T1000 (cell line): ENCODE measurements at regions not wholly inside any gene's neighbourhood (a gene's known extent, or its start where the extent isn't known, plus 50 kb on each side); places are given as distances from the start of the nearest gene placed in this dataset.
"Not testable (repeated sequence)": the region's sequence is repeated elsewhere in the genome, so short reads cannot be mapped to it uniquely, and the experiment has no call there.

Source experiments
- DNase-seq: peaks from one replicate; lab custom pipeline; 2025; ENCODE audit warnings: mixed read lengths; lab: John Stamatoyannopoulos, UW

- no peak for DNase-seq
These were observed 210.3 kb downstream of the OPA1 start for GRCh38 chr3:193803288-193803687.

DNA sequence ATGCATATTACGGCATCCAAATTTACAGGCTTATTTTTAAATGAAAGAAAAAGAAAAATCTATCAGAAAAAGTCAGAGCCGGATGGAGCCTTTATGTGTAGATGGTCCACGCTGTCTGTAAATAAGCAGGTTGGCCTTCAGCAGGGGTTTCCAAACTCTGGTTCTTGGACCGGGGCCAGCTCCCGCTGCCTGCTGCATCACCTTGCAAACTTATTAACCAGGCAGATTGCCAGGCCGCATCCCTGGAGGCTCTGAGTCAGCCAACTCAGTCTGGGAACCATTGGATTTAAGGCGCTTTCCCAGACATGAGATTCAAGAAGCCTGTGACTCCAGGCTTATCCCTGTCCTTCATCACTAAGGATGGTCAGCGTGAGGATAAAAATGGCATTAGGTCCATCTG, 212.4 kb downstream of the OPA1 start:
- DNase-seq: peak; percentile 42

DNA sequence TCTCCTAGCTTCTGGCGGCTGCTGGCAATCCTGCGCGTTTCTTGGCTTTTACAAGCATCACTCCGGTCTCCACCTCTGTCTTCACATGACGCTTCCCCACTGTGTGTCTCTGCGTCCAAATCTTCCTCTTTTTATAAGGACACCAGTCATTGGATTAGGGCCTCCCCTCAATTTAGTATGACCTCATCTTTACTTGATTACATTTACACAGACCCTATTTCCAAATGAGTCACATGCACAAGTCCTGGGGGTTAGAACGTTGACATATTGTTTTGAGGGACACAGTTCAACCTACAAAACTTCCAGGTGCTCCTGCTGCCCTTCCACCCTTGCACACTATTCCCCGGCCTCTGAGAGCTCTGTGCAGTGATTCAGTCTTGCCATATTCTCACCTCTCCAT, 215.3 kb downstream of the OPA1 start:
- no peak for DNase-seq

GRCh38 chr3:193809106-193809505, 216.1 kb downstream of the OPA1 start:
- no peak for DNase-seq

- DNase-seq: no peak
These were observed 219.2 kb downstream of the OPA1 start for GRCh38 chr3:193812078-193812725.

DNA sequence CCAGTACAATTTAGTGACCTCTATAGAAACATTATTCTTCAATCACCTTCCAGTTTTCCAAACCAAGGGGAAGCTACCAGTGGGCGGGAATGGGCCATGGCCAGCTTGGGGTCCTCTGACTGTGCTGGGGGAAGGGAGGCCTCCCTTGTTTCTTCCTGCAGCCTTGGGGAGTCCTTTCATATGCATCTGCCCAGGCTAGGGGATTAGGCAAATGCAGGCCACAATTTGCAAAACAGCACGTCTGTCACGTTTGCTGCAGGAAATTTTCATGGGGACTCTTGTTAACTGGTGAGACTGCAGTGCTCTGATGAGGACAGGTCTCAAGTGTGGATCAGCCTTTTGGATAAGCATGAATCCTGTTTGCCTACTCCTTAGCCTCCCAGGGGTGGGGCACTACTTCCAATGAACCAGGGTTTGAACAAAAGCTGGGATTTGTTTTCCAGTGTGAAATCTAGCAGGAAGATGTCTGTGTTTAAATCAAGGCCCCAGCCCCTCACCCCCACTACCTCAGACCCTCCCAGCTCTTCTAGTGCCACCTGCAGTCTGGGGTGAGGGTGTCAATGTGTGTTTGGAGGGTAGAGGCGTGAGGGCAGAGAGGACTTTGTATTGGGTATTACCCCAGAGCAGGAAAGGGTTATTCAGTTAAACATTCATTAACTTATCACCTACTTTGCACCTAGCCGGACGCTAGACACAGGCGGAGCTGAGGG, 219.9 kb downstream of the OPA1 start:
- no peak for DNase-seq

DNA sequence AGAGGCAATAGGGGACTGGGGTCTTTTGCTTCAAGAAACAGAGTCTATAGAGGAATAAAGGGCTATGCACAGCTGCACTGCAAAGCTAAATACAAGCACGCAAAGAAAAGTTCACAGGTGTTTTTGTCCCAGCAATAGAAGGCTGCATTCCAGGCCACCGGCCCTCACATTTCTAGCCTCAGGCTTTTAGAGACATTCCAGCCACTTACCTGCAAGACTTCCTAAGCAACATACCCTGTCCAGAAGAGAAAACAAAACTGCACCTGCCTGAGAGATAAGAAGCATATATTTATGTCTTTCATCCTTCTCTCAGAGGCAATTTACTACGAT, 220.5 kb downstream of the OPA1 start:
- no peak for DNase-seq

- DNase-seq: no peak
These were observed 221.3 kb downstream of the OPA1 start for GRCh38 chr3:193814166-193814892.

GRCh38 chr3:193815246-193816027, 222.4 kb downstream of the OPA1 start:
- no peak for DNase-seq

DNA sequence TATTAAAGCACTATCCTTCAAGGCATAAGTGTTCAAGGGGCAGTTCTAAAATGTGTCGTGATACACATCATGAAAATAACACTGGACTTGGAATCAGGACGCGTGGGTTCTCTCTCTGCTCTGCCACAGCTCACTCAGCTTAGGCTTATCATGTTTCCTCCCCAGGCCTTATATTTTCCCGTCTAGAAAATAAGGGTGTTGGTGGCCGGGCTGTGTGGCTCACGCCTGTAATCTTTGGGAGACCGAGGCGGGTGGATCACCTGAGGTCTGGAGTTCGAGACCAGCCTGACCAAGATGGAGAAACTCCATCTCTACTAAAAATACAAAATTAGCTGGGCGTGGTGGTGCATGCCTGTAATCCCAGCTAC, 223.0 kb downstream of the OPA1 start:
- no peak for DNase-seq

DNA sequence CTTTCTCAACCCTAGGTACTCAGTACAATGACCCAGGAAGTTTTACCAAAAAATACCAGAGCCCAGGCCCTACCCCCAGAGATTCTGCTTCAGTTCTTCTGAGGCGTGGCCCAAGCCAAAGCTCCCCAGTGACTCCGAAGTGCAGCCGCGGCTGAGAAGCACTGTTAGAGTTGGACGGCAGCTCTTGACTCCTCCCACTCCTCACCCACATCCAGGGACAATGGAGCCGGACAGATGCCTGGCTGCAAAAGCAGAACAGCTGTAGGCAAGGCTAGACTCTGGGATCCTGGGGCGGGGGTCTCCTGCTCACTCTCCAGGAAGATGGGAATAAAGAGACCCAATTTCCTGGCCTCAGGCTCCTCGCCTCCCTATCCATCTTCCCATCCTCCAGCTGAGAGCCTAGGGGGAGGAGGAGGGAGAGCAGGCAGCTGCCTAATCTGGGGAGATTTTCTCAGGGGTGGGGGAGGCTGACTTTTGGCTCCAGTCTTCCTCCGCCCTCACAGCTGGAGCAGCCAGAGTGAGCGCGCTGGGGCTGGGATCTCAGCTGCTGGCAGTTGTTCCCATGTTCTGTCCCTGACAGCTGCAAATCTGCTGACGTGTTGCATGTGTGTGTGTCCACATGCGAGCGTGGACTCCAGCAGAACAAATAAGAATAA, 223.8 kb downstream of the OPA1 start:
- no peak for DNase-seq

DNA sequence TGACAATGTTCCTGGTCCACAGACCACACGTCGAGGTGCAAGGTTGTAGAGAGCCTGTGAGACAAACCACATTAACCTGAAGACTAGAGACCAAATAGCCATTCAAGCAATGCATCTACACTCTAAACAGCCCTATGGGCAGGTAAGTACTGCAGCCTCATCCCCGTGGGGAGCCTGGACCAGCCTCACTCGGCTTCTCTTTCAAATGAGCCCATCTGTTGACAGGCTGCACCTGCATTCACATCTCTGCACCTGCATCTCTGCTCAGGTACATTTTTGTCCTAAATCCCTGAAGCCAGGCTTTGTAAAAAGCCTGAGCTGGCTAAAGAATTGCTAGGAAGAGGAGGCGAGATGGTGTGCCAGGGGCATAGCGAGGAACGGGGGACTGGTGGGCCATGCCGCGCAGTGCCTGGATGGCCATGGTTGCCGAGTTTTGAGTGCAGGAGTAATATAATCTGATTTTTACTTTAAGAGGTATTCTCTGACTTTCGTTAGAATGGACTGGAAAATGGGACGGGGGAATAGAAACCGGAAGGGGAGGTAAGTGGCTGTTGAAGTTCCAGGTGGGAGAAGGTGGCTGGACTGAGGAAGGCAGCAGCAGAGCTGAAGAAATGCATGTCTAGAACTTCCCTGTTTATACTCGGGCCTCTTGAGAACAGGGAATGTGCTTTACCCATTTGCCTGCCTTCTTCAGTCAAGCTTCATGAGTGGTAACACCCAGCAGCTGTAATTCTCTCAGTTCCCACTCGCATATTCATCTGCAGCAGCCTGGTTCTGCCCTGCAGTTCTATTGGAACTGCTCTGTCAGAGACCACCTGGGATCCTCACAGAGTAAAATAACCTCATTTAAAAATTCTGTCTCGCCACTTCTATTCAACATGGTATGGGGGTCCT, 226.4 kb downstream of the OPA1 start:
- no peak for DNase-seq

DNA sequence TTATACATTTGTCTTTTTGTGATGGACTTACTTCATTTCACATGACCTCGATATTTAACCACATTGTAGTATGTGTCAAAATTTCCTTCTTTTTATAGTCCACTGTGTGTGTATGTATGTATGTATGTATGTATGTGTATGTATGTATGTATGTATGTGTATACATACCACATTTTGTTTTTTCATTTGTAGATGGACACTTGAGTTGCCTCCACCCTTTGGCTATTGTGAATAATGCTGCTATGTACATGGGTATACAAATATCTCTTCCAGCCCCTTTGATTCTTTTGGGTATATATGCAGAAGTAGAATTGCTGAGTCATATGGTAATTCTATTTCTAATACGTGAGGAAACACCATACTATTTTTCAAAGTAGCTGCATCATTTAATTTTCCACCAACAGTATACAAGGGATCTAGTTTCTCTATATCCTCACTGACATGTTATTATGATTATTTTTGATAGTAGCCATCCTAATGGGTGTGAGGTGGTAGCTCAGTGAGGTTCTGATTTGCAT, 228.2 kb downstream of the OPA1 start:
- DNase-seq: no peak

DNA sequence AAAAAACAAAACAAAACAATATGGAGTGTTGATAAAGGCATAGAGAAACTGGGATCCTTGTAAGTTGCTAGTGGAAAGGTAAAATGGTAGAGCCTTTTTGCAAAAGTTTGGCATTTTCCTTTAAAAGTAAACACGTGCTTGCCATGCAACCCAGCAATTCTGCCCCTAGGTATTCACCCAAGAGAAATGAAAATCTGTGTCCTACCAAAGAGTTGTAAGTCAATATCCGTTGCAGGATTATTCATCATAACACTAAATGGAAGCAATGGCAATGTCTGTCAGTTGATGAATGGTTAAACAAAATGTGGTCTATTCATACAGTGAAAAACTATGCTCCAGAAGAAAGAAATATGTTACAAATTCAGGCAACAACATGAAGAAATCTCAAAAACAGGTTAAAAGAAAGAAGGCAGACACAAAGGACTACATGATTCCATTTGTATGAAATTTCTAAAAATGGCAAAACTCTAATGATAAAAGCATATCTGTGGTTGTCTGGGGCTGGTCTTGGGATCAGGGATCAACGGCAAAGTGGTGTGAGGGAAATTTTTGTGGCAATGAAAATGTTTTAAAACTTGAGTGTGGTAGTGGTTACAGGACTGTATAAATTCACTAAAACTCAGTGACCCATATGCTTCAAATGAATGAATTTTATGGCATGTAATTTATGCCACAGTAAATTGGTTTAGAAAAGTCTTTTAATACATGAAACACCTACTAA, 229.6 kb downstream of the OPA1 start:
- DNase-seq: no peak

- DNase-seq: not testable (repeated sequence)
These were observed 230.2 kb downstream of the OPA1 start for GRCh38 chr3:193823213-193823605.

GRCh38 chr3:193824365-193824764, 231.4 kb downstream of the OPA1 start:
- no peak for DNase-seq

DNA sequence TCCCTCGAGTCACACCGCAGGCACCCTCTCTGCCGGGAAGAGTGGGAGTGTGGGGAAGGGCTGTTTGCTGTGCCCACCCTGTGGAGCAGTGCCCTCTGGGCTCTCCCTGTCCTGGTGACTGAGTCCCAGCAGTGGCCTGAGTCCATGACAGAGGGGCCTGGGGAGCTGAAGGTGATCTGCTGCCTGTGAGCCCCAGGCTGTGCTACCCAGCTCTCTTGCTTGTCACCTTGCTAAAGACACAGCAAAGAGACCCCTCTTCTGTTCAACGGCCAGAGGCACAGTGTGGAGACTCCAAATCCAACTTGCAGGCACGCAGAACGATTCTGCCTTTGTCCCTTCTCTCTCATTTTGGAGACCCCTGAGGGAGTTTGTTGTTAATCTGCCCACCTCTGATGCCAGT, 232.6 kb downstream of the OPA1 start:
- no peak for DNase-seq

- DNase-seq: no peak
These were observed 233.3 kb downstream of the OPA1 start for GRCh38 chr3:193826159-193826795.

GRCh38 chr3:193827040-193827669, 234.1 kb downstream of the OPA1 start:
- DNase-seq: no peak
